Lung (tissue), 11 donors: ENCODE measurements at regions not wholly inside any gene's neighbourhood (a gene's known extent, or its start where the extent isn't known, plus 50 kb on each side); places are given as distances from the start of the nearest gene placed in this dataset.

Source experiments
- ATAC-seq: fragments of 200-7000 bp; cut with Tn5 transposase; one replicate; pipeline ENCODE4 v1.9.1; 2020; ENCODE audit warnings: moderate number of reproducible peaks; ENCODE audit not compliant: insufficient read depth, low FRiP score
- DNase-seq, 3 donors: peaks; one replicate each; pipeline ENCODE4 v3.0.0-alpha.2; 2013 to 2017
- H3K27ac ChIP-seq, 2 donors: one replicate each; pipeline ENCODE4 v1.5.1; 2013; ENCODE audit warnings: mild to moderate bottlenecking in 2 of 2, moderate library complexity in 2 of 2, control low read depth in 1 of 2, inconsistent platforms in 1 of 2, low read depth in 1 of 2, low read length in 1 of 2
- H3K27me3 ChIP-seq, 3 donors: one replicate each; pipeline ENCODE4 v1.5.1; 2013; ENCODE audit warnings: low read length in 2 of 3; ENCODE audit not compliant: control insufficient read depth in 3 of 3, insufficient read depth in 3 of 3
- H3K36me3 ChIP-seq, 4 donors: one replicate each; pipeline ENCODE4 v1.5.1; 2013; ENCODE audit warnings: low read length in 4 of 4, mild to moderate bottlenecking in 1 of 4, moderate library complexity in 1 of 4; ENCODE audit not compliant: control insufficient read depth in 4 of 4, insufficient read depth in 4 of 4
- H3K4me1 ChIP-seq, 5 donors: one replicate each; pipeline ENCODE4 v1.5.1; 2013; ENCODE audit warnings: low read length in 5 of 5, mild to moderate bottlenecking in 2 of 5, moderate library complexity in 1 of 5; ENCODE audit not compliant: control insufficient read depth in 5 of 5, insufficient read depth in 5 of 5
- H3K4me3 ChIP-seq: one replicate; pipeline ENCODE4 v1.5.1; 2013; ENCODE audit warnings: mild to moderate bottlenecking, control low read depth, moderate library complexity
- H3K9ac ChIP-seq, 2 donors: one replicate each; pipeline ENCODE4 v1.5.1; 2013; ENCODE audit warnings: low read length in 2 of 2, control low read depth in 1 of 2; ENCODE audit not compliant: insufficient read depth in 1 of 2
- H3K9me3 ChIP-seq, 4 donors: one replicate each; pipeline ENCODE4 v1.5.1; 2013; ENCODE audit warnings: low read length in 3 of 4, mild to moderate bottlenecking in 1 of 4, moderate library complexity in 1 of 4; ENCODE audit not compliant: control insufficient read depth in 4 of 4, insufficient read depth in 3 of 4
- WGBS, 2 donors: extraction: QIAGEN DNeasy Blood & Tissue Kit; methylation state at CpG; one replicate each; pipeline ENCODE4 v1.1.7; 2013; 5-methylcytosine and 5-hydroxymethylcytosine counted together
- TF ChIP-seq, protein P1 (sequence below): IDR thresholded peaks from 2 replicates; pipeline ENCODE4 v1.5.1; 2012; ENCODE audit warnings: mild to moderate bottlenecking; ENCODE audit errors: control extremely low read depth, extremely low read depth
- donor health status: control.
- donor health status: control.
- donor health status: Bipolar disorder and iron deficiency.
- donor health status: healthy.
- donor health status: DM: yes; HTN: yes; CAD: no.

DNA sequence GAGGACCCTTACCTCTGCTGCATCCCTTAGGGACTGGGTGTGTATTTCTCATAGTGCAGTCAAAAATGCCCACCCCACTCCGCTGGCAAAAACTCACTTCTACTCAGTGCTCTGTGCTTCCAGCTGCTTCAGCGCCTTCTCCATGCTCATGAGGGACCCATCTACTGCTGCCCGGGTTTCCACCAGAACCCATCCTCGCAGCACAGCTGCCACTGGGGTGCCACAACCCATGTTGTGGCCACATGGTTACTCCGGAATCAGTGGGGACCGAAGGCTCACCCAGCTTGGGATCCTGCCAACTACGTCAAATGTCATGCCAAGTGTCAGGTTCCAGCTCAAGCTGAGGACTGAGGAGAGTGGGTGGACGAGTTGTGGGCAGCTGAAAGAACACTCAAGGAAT is 774.2 kb upstream of the EYS start:
- H3K9ac ChIP-seq = no peak overlapping the region
- no peaks in the 10 kb centered on the region for H3K27me3 ChIP-seq
- ATAC-seq (no peak), DNase-seq (no peak)
- WGBS, 2 donors = 86 to 87% methylated on average over 8 of the region's 8 CpGs
- TF ChIP-seq, protein P1, sequence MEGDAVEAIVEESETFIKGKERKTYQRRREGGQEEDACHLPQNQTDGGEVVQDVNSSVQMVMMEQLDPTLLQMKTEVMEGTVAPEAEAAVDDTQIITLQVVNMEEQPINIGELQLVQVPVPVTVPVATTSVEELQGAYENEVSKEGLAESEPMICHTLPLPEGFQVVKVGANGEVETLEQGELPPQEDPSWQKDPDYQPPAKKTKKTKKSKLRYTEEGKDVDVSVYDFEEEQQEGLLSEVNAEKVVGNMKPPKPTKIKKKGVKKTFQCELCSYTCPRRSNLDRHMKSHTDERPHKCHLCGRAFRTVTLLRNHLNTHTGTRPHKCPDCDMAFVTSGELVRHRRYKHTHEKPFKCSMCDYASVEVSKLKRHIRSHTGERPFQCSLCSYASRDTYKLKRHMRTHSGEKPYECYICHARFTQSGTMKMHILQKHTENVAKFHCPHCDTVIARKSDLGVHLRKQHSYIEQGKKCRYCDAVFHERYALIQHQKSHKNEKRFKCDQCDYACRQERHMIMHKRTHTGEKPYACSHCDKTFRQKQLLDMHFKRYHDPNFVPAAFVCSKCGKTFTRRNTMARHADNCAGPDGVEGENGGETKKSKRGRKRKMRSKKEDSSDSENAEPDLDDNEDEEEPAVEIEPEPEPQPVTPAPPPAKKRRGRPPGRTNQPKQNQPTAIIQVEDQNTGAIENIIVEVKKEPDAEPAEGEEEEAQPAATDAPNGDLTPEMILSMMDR = no peak
- H3K4me1 ChIP-seq = no peaks in the 10 kb centered on the region
- H3K4me3 ChIP-seq = no peak overlapping the region
- H3K36me3 ChIP-seq = no peaks in the 10 kb centered on the region
- H3K9me3 ChIP-seq = peaks cover 0 to 8% (median 1%) of the 10 kb centered on the region in 4 donors
- no peak overlapping the region for H3K27ac ChIP-seq

DNA sequence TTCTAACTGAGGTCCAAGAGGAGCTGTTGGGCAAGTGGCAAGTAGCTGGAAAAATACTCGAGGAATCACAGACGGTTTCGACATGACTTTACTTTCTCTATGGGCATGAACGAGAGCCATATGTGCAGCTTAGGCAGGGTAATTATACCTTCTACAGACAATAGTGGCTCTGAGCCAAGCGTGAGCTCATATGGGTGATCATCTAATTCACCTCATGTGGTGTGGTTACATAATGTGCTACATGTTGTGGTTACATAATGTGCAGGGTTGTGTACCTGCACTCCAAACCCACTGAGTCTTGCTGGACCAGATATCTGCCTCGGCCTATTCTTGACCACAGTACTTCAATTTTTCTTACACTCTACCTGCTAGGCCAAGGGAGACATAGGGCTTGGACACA is 771.7 kb upstream of the EYS start:
- no peak overlapping the region for H3K27ac ChIP-seq
- no peak for ATAC-seq
- 86 to 94% methylated on average over 6 of the region's 6 CpGs for WGBS, 2 donors

DNA sequence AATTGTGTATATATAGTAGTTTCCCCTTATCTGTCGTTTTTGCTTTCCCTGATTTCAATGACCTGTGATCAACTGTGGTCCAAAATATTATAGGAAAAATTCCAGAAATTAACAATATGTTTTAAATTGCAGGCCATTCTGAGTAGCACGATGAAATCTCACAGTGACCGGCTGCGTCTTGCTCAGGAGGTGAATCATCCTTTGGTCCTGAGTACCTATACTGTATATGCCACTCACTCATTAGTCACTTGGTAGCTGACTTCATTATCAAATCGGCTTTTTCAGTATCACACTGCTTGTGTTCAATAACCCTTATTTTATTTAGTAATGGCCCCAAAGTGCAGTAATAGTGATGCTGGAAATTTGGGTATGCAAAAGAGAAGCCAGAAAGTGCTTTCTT is 728.3 kb upstream of the EYS start:
- Histone ChIP-seq H3K9me3 (no peaks in the 10 kb centered on the region), H3K27me3 (no peaks in the 10 kb centered on the region), H3K27ac (no peak overlapping the region), H3K36me3 (no peaks in the 10 kb centered on the region), H3K4me3 (no peak overlapping the region), H3K9ac (no peak overlapping the region), H3K4me1 (peaks cover 0 to 10% (median 0%) of the 10 kb centered on the region in 5 donors)
- no peak for DNase-seq
- TF ChIP-seq, protein P1 = no peak
- 84 to 85% methylated on average over 5 of the region's 5 CpGs for WGBS, 2 donors
- ATAC-seq = no peak

More for the DNA sequence above, 771.7 kb upstream of the EYS start:
- TF ChIP-seq, protein P1 = no peak
- no peaks in the 10 kb centered on the region for H3K27me3 ChIP-seq
- no peaks in the 10 kb centered on the region for H3K36me3 ChIP-seq
- peaks cover 0 to 8% (median 1%) of the 10 kb centered on the region in 4 donors for H3K9me3 ChIP-seq
- H3K4me3 ChIP-seq = no peak overlapping the region
- no peak for DNase-seq
- no peaks in the 10 kb centered on the region for H3K4me1 ChIP-seq
- H3K9ac ChIP-seq = no peak overlapping the region

DNA sequence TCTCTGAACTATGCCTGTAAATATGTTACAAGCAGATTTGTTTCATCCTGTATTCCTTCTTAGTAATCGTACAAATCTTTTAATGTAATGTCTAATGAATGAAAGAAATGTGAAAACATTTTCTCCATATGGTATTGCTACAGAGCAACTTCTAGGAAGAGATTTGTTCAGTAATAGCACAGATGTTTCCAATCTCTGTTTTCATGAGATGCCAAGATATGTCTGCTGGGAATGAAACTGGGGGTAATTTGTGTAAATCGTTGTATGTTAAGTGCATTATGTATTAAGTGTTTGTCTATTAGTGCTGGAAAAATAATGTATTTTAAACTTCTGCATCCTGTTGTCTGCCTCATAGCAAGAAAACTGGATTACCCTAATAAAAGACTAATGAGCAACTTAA is 722.2 kb upstream of the EYS start:
- TF ChIP-seq, protein P1 = no peak
- no peak overlapping the region for H3K4me3 ChIP-seq
- ATAC-seq (no peak), DNase-seq (peak; percentile 15 to 98 (median 97))
- H3K9me3 ChIP-seq = peaks cover 0 to 8% (median 2%) of the 10 kb centered on the region in 4 donors
- no peaks in the 10 kb centered on the region for H3K36me3 ChIP-seq
- H3K4me1 ChIP-seq = peaks cover 0 to 22% (median 0%) of the 10 kb centered on the region in 5 donors
- 61 to 66% methylated on average over 2 of the region's 2 CpGs for WGBS, 2 donors
- H3K27ac ChIP-seq = no peak overlapping the region
- H3K9ac ChIP-seq = no peak overlapping the region
- no peaks in the 10 kb centered on the region for H3K27me3 ChIP-seq
